GM12878 (cell line): ENCODE measurements at regions not wholly inside any gene's neighbourhood (a gene's known extent, or its start where the extent isn't known, plus 50 kb on each side); places are given as distances from the start of the nearest gene placed in this dataset.

Experiments
- ATAC-seq: fragments of 200-7000 bp; cut with Tn5 transposase; 3 replicates; pipeline ENCODE4 v1.9.1; 2020; ENCODE audit warnings: mild to moderate bottlenecking, moderate library complexity
- BruUV-seq: library from RNA; stranded (reverse); fragments of 400-500 nt; replicated peaks from 2 replicates; lab custom pipeline; 2021; lab: Mats Ljungman, UMichigan
- CTCF ChIA-PET: fragments of 300-600 bp; sonication (Branson Sonifier 250); formaldehyde crosslinking; extraction: SDS; loops from one replicate; lab custom pipeline; 2021; ENCODE audit warnings: inconsistent platforms; lab: Yijun Ruan, JAX
- POLR2A ChIA-PET: fragments of 350-600 bp; formaldehyde crosslinking; extraction: SDS; loops from one replicate; lab custom pipeline; 2021; ENCODE audit warnings: inconsistent platforms; lab: Charles Lee
- RAD21 ChIA-PET: fragments of 300-600 bp; sonication (Branson Sonifier 250); formaldehyde crosslinking; loops from one replicate; lab custom pipeline; 2023; ENCODE audit warnings: antibody characterized with exemption; ENCODE audit not compliant: unreplicated experiment; lab: Charles Lee
- SMC1A ChIA-PET: fragments of 300-600 bp; sonication (Branson Sonifier 250); formaldehyde crosslinking; loops from one replicate; lab custom pipeline; 2023; ENCODE audit not compliant: unreplicated experiment, uncharacterized antibody; lab: Charles Lee
- DNase-seq: peaks from one replicate; pipeline ENCODE4 v3.0.0-alpha.2; 2011; ENCODE audit warnings: low read depth, low spot score
- FAIRE-seq: peaks from 3 replicates; lab custom pipeline; 2011; peaks lifted over from hg19 to GRCh38; lab: Jason Lieb, UNC
- H2AFZ ChIP-seq: 2 replicates; pipeline ENCODE4 v1.6.0; 2011; ENCODE audit warnings: low read depth, low read length, control low read depth; ENCODE audit not compliant: control insufficient read depth
- H3K27ac ChIP-seq: 2 replicates; pipeline ENCODE4 v1.5.1; 2011; ENCODE audit warnings: control low read depth; ENCODE audit not compliant: control insufficient read depth, insufficient read depth
- H3K27me3 ChIP-seq, 2 experiments: replicated peaks in 1 of 2; 2 replicates each; pipeline versions ENCODE4 v1.6.0 to v1.6.1; 2011; ENCODE audit warnings: low read length in 1 of 2; ENCODE audit not compliant: control insufficient read depth in 2 of 2, insufficient read depth in 2 of 2
- H3K36me3 ChIP-seq, 2 experiments: 2 replicates each; pipeline ENCODE4 v1.5.1; 2011; ENCODE audit warnings: low read length in 1 of 2; ENCODE audit not compliant: control insufficient read depth in 2 of 2, insufficient read depth in 2 of 2
- H3K4me1 ChIP-seq: 2 replicates; pipeline ENCODE4 v1.6.1; 2011; ENCODE audit warnings: mild to moderate bottlenecking, low read length, moderate library complexity, mixed read lengths; ENCODE audit not compliant: control insufficient read depth, insufficient read depth
- H3K4me2 ChIP-seq: 2 replicates; pipeline ENCODE4 v1.6.0; 2011; ENCODE audit warnings: control low read depth; ENCODE audit not compliant: control insufficient read depth, insufficient read depth
- H3K4me3 ChIP-seq: fragments of 200-600 bp; sonication (generic); 2 replicates; pipeline ENCODE4 v1.5.1; 2016
- H3K79me2 ChIP-seq: 2 replicates; pipeline ENCODE4 v1.6.0; 2011; ENCODE audit warnings: low read length; ENCODE audit not compliant: control insufficient read depth, insufficient read depth
- H3K9ac ChIP-seq: 2 replicates; pipeline ENCODE4 v1.8.0; 2011; ENCODE audit warnings: low read length, control low read depth, mixed read lengths; ENCODE audit not compliant: control insufficient read depth, insufficient read depth
- H3K9me3 ChIP-seq: replicated peaks from 3 replicates; pipeline ENCODE4 v1.5.1; 2011; ENCODE audit warnings: mild to moderate bottlenecking, low read length; ENCODE audit not compliant: control insufficient read depth, insufficient read depth
- H4K20me1 ChIP-seq: 2 replicates; pipeline ENCODE4 v1.6.0; 2011; ENCODE audit not compliant: control insufficient read depth, insufficient read depth
- BRCA1 ChIP-seq: IDR thresholded peaks from 2 replicates; pipeline ENCODE4 v1.6.1; 2011; ENCODE audit warnings: low read depth, low read length, improper control_type of control experiment
- CBX3 ChIP-seq: fragments of 200-600 bp; sonication (generic); IDR thresholded peaks from 2 replicates; pipeline ENCODE4 v1.6.1; 2016; ENCODE audit warnings: low read depth, borderline replicate concordance
- PAX8 ChIP-seq: fragments of 450-650 bp; IDR thresholded peaks from 2 replicates; pipeline ENCODE4 v1.6.1; 2017; ENCODE audit warnings: mild to moderate bottlenecking, moderate library complexity
- PBX3 ChIP-seq: IDR thresholded peaks from 2 replicates; pipeline ENCODE4 v1.6.1; 2011; ENCODE audit warnings: mild to moderate bottlenecking, low read depth, low read length, moderate library complexity; ENCODE audit not compliant: insufficient replicate concordance
- PML ChIP-seq: IDR thresholded peaks from 2 replicates; pipeline ENCODE4 v1.6.1; 2012; ENCODE audit warnings: low read length, inconsistent platforms
- POLR2AphosphoS5 ChIP-seq: IDR thresholded peaks from 2 replicates; pipeline ENCODE4 v1.6.1; 2011; ENCODE audit warnings: mild to moderate bottlenecking, low read length, inconsistent platforms
- RAD21 ChIP-seq: IDR thresholded peaks from 2 replicates; pipeline ENCODE4 v1.6.1; 2011; ENCODE audit warnings: mild to moderate bottlenecking, low read depth, low read length, moderate library complexity; ENCODE audit not compliant: insufficient read depth
- RAD51 ChIP-seq: fragments of 450-650 bp; IDR thresholded peaks from 2 replicates; pipeline ENCODE4 v1.6.1; 2016; ENCODE audit warnings: moderate library complexity, mild to moderate bottlenecking, inconsistent platforms
- RELA ChIP-seq: fragments of 450-650 bp; IDR thresholded peaks from 2 replicates; pipeline ENCODE4 v1.8.0; 2014; ENCODE audit warnings: borderline replicate concordance; ENCODE audit not compliant: partially characterized antibody
- SPI1 ChIP-seq: IDR thresholded peaks from 2 replicates; pipeline ENCODE4 v1.6.1; 2011; ENCODE audit warnings: low read depth, mild to moderate bottlenecking, low read length, moderate library complexity, borderline replicate concordance; ENCODE audit not compliant: insufficient read depth
- YBX1 ChIP-seq: fragments of 450-650 bp; IDR thresholded peaks from 2 replicates; pipeline ENCODE4 v1.6.1; 2016; ENCODE audit warnings: antibody characterized with exemption
- WGBS: methylation state at CpG from one replicate; pipeline ENCODE4 v1.1.6; 2016; ENCODE audit warnings: low lambda C conversion rate; ENCODE audit not compliant: insufficient replicate concordance, insufficient coverage; ENCODE audit errors: missing lambda C conversion rate; 5-methylcytosine and 5-hydroxymethylcytosine counted together
- in situ Hi-C: fragments of 300-500 bp; cut with MboI; formaldehyde crosslinking; loops from 9 replicates; pipeline ENCODE4 v1.14.3; 2018; ENCODE audit warnings: mixed read lengths
- intact Hi-C: fragments of 100-400 bp; cut with micrococcal nuclease; formaldehyde crosslinking; loops from one replicate; pipeline ENCODE4 v1.14.2; 2022; ENCODE audit not compliant: unreplicated experiment
- TF ChIP-seq, protein P1 (sequence below): IDR thresholded peaks from 2 replicates; pipeline ENCODE4 v1.6.1; 2011; ENCODE audit warnings: low read depth, low read length, improper control_type of control experiment, borderline replicate concordance
- TF ChIP-seq, protein P2 (sequence below): fragments of 450-650 bp; IDR thresholded peaks from 2 replicates; pipeline ENCODE4 v1.6.1; 2017; ENCODE audit warnings: borderline replicate concordance
- TF ChIP-seq, protein P3 (sequence below): fragments of 450-650 bp; formaldehyde crosslinking; IDR thresholded peaks from 2 replicates; pipeline ENCODE4 v1.4.0; 2020; ENCODE audit warnings: mild to moderate bottlenecking, moderate library complexity
- TF ChIP-seq, protein P4 (sequence below): fragments of 450-650 bp; IDR thresholded peaks from 2 replicates; pipeline ENCODE4 v1.6.1; 2017; ENCODE audit warnings: antibody characterized with exemption, mild to moderate bottlenecking, moderate library complexity

DNA sequence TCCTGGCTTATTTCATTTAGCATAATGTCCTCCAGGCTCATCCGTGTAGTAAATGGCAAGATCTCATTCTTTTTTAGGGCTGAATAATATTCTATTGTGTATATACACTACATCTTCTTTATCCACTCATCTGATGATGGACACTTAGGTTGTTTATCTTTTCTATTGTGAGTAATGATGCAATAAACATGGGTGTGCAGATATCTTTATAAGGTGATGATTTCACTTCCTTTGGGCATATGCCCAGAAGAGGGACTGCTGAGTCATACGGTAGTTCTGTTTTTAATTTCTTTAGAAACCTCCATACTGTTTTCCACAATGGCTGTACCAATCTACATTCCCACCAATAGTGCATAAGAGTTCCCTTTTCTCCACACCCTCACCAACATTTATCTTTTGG, 317.6 kb upstream of the CNKSR2 start:
- FAIRE-seq (no peak), ATAC-seq (no peak), DNase-seq (no peak)
- ChIA-PET CTCF (no interaction called here), POLR2A (no interaction called here), SMC1A (no interaction called here), RAD21 (no interaction called here)
- H3K79me2 ChIP-seq = no peaks in the 10 kb centered on the region
- no TSS peak for BruUV-seq
- H3K9ac ChIP-seq = no peak overlapping the region
- no peaks in the 10 kb centered on the region for H3K36me3 ChIP-seq
- H3K4me1 ChIP-seq = no peaks in the 10 kb centered on the region
- no peak overlapping the region for H3K4me3 ChIP-seq
- intact Hi-C loops (no loop called here), in situ Hi-C loops (no loop called here)
- no peak overlapping the region for H3K4me2 ChIP-seq
- H3K9me3 ChIP-seq = no peaks in the 10 kb centered on the region; the same call in 1 of the 3 replicates
- no peaks in the 10 kb centered on the region for H3K27me3 ChIP-seq
- H4K20me1 ChIP-seq = no peaks in the 10 kb centered on the region
- 2% methylated on average over 2 of the region's 2 CpGs for WGBS
- H2AFZ ChIP-seq = no peak overlapping the region
- H3K27ac ChIP-seq = no peak overlapping the region
- TF ChIP-seq, protein P1, sequence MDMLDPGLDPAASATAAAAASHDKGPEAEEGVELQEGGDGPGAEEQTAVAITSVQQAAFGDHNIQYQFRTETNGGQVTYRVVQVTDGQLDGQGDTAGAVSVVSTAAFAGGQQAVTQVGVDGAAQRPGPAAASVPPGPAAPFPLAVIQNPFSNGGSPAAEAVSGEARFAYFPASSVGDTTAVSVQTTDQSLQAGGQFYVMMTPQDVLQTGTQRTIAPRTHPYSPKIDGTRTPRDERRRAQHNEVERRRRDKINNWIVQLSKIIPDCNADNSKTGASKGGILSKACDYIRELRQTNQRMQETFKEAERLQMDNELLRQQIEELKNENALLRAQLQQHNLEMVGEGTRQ = no peak
- TF ChIP-seq, protein P2, sequence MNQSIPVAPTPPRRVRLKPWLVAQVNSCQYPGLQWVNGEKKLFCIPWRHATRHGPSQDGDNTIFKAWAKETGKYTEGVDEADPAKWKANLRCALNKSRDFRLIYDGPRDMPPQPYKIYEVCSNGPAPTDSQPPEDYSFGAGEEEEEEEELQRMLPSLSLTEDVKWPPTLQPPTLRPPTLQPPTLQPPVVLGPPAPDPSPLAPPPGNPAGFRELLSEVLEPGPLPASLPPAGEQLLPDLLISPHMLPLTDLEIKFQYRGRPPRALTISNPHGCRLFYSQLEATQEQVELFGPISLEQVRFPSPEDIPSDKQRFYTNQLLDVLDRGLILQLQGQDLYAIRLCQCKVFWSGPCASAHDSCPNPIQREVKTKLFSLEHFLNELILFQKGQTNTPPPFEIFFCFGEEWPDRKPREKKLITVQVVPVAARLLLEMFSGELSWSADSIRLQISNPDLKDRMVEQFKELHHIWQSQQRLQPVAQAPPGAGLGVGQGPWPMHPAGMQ = no peak
- TF ChIP-seq YBX1 = no peak
- no peak for TF ChIP-seq POLR2AphosphoS5
- TF ChIP-seq, protein P3, sequence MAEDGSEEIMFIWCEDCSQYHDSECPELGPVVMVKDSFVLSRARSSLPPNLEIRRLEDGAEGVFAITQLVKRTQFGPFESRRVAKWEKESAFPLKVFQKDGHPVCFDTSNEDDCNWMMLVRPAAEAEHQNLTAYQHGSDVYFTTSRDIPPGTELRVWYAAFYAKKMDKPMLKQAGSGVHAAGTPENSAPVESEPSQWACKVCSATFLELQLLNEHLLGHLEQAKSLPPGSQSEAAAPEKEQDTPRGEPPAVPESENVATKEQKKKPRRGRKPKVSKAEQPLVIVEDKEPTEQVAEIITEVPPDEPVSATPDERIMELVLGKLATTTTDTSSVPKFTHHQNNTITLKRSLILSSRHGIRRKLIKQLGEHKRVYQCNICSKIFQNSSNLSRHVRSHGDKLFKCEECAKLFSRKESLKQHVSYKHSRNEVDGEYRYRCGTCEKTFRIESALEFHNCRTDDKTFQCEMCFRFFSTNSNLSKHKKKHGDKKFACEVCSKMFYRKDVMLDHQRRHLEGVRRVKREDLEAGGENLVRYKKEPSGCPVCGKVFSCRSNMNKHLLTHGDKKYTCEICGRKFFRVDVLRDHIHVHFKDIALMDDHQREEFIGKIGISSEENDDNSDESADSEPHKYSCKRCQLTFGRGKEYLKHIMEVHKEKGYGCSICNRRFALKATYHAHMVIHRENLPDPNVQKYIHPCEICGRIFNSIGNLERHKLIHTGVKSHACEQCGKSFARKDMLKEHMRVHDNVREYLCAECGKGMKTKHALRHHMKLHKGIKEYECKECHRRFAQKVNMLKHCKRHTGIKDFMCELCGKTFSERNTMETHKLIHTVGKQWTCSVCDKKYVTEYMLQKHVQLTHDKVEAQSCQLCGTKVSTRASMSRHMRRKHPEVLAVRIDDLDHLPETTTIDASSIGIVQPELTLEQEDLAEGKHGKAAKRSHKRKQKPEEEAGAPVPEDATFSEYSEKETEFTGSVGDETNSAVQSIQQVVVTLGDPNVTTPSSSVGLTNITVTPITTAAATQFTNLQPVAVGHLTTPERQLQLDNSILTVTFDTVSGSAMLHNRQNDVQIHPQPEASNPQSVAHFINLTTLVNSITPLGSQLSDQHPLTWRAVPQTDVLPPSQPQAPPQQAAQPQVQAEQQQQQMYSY (CRISPR knock-in tag) = no peak
- no peak for TF ChIP-seq PBX3
- no peak for TF ChIP-seq BRCA1
- TF ChIP-seq SPI1 = no peak
- no peak for TF ChIP-seq RAD21
- TF ChIP-seq RELA = no peak
- TF ChIP-seq, protein P4, sequence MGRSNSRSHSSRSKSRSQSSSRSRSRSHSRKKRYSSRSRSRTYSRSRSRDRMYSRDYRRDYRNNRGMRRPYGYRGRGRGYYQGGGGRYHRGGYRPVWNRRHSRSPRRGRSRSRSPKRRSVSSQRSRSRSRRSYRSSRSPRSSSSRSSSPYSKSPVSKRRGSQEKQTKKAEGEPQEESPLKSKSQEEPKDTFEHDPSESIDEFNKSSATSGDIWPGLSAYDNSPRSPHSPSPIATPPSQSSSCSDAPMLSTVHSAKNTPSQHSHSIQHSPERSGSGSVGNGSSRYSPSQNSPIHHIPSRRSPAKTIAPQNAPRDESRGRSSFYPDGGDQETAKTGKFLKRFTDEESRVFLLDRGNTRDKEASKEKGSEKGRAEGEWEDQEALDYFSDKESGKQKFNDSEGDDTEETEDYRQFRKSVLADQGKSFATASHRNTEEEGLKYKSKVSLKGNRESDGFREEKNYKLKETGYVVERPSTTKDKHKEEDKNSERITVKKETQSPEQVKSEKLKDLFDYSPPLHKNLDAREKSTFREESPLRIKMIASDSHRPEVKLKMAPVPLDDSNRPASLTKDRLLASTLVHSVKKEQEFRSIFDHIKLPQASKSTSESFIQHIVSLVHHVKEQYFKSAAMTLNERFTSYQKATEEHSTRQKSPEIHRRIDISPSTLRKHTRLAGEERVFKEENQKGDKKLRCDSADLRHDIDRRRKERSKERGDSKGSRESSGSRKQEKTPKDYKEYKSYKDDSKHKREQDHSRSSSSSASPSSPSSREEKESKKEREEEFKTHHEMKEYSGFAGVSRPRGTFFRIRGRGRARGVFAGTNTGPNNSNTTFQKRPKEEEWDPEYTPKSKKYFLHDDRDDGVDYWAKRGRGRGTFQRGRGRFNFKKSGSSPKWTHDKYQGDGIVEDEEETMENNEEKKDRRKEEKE = no peak
- TF ChIP-seq CBX3 = no peak
- TF ChIP-seq RAD51 = no peak
- no peak for TF ChIP-seq PAX8
- no peak for TF ChIP-seq PML
